Gastroesophageal sphincter (tissue), 3 donors: ENCODE measurements at regions not wholly inside any gene's neighbourhood (a gene's known extent, or its start where the extent isn't known, plus 50 kb on each side); places are given as distances from the start of the nearest gene placed in this dataset.

Experiments used
- POLR2A ChIP-seq, 2 donors: fragments of 450-650 bp; IDR thresholded peaks; one replicate each; pipeline ENCODE4 v1.6.1; 2017; ENCODE audit warnings: antibody characterized with exemption in 2 of 2, mild to moderate bottlenecking in 2 of 2, moderate library complexity in 1 of 2
- POLR2AphosphoS5 ChIP-seq: sonication (generic); formaldehyde crosslinking; IDR thresholded peaks from one replicate; pipeline ENCODE4 v1.6.1; 2017; ENCODE audit warnings: antibody characterized with exemption
- TF ChIP-seq, protein P1 (sequence below), 4 experiments: fragments of 200-600 bp in 2 of 4; fragments of 450-650 bp in 2 of 4; sonication (generic) in 1 of 4; IDR thresholded peaks; one replicate each; pipeline ENCODE4 v1.5.1; 2017 to 2019; ENCODE audit warnings: antibody characterized with exemption in 4 of 4, mild to moderate bottlenecking in 2 of 4, moderate library complexity in 2 of 4

DNA sequence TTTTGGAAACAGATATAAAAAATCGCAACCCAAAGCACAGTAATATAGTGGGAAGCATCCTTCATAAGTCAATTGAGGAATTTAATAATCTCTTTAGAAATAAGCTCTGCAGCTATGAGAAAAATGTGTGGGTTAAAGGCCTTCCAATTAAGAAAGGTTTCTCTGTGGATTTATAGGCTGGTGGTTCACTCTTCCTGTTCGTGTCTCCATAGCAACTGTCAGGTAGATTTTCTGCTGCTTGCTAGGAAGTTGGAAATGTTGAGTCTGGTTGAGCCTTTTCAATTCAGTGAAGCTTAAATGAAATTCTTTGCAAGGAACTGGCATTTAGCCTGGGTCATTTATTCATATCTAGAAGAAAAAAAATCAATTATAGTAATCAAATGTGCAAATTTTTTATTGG, 652.8 kb upstream of the CELF2 start:
- TF ChIP-seq POLR2A (IDR thresholded peaks at IDR 0.05): no peak
- TF ChIP-seq, protein P1, sequence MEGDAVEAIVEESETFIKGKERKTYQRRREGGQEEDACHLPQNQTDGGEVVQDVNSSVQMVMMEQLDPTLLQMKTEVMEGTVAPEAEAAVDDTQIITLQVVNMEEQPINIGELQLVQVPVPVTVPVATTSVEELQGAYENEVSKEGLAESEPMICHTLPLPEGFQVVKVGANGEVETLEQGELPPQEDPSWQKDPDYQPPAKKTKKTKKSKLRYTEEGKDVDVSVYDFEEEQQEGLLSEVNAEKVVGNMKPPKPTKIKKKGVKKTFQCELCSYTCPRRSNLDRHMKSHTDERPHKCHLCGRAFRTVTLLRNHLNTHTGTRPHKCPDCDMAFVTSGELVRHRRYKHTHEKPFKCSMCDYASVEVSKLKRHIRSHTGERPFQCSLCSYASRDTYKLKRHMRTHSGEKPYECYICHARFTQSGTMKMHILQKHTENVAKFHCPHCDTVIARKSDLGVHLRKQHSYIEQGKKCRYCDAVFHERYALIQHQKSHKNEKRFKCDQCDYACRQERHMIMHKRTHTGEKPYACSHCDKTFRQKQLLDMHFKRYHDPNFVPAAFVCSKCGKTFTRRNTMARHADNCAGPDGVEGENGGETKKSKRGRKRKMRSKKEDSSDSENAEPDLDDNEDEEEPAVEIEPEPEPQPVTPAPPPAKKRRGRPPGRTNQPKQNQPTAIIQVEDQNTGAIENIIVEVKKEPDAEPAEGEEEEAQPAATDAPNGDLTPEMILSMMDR (IDR thresholded peaks at IDR 0.05): no peak
- TF ChIP-seq POLR2AphosphoS5: no peak
